ENCODE measurements at regions not wholly inside any gene's neighbourhood (a gene's known extent, or its start where the extent isn't known, plus 50 kb on each side); places are given as distances from the start of the nearest gene placed in this dataset.

- H3K27me3 ChIP-seq (ENCODE audit: control insufficient read depth, insufficient read depth, low read length): no peaks in the 10 kb centered on the region
- ChIA-PET CTCF (no interaction called here), POLR2A (ENCODE audit: unreplicated experiment) (no interaction called here)
- no peak overlapping the region for H4K8ac ChIP-seq (ENCODE audit: low read depth in 2 of 2, low read length in 2 of 2)
- no peak overlapping the region for H4K5ac ChIP-seq (ENCODE audit: low read depth, low read length)
- H2BK5ac ChIP-seq (ENCODE audit: low read depth, low read length, poor library complexity, severe bottlenecking): no peak overlapping the region
- no peak overlapping the region for H3K18ac ChIP-seq (ENCODE audit: low read depth, low read length)
- no peak overlapping the region for H3K14ac ChIP-seq (replicated peaks; ENCODE audit: low read depth, low read length)
- 0% methylated on average over 1 of the region's 6 CpGs; no CpG with 5 or more reads in 1 of the 2 experiments for WGBS, 2 experiments (ENCODE audit: extremely low coverage in 2 of 2, insufficient read length in 1 of 2)
- peaks cover 53% of the 10 kb centered on the region for H3K9me3 ChIP-seq (ENCODE audit: control insufficient read depth, insufficient read depth, low read length)
- H3K56ac ChIP-seq (ENCODE audit: extremely low read depth, insufficient read depth, low read length): no peak overlapping the region
- no peaks in the 10 kb centered on the region for H3K9me1 ChIP-seq (ENCODE audit: insufficient read depth, low read length)
- TF ChIP-seq POLR2A (IDR thresholded peaks at IDR 0.05; ENCODE audit: low read depth, low read length) (no peak), RCOR1 (IDR thresholded peaks at IDR 0.05; ENCODE audit: insufficient replicate concordance, low read length) (no peak), MXI1 (IDR thresholded peaks at IDR 0.05; ENCODE audit: borderline replicate concordance, low read depth, low read length) (no peak), BHLHE40 (IDR thresholded peaks at IDR 0.05; ENCODE audit: low read depth, low read length) (no peak), MAZ (IDR thresholded peaks at IDR 0.05; ENCODE audit: borderline replicate concordance, low read depth, low read length) (no peak), CEBPB (IDR thresholded peaks at IDR 0.05; ENCODE audit: low read depth, low read length) (no peak), RFX5 (IDR thresholded peaks at IDR 0.05; ENCODE audit: low read depth, low read length) (no peak), MAFK (IDR thresholded peaks at IDR 0.05; ENCODE audit: low read depth, low read length) (no peak)
- H3K36me3 ChIP-seq (ENCODE audit: control insufficient read depth, insufficient read depth, low read length): no peaks in the 10 kb centered on the region
- H3K27ac ChIP-seq (ENCODE audit: insufficient read depth, low read length): no peak overlapping the region
- no peak overlapping the region for H2BK20ac ChIP-seq (ENCODE audit: low read depth, low read length)
- no peak overlapping the region for H4K91ac ChIP-seq (ENCODE audit: insufficient read depth, low read depth, low read length)
- H3K4me2 ChIP-seq (ENCODE audit: low read depth, low read length): no peak overlapping the region
- H2BK120ac ChIP-seq (ENCODE audit: low read depth, low read length): no peak overlapping the region
- dilution Hi-C loops (cut with HindIII; ENCODE audit: low sequenced_read_pairs, unreplicated experiment): no loop called here
- H3K4ac ChIP-seq (ENCODE audit: low read depth, low read length): no peak overlapping the region
- no peaks in the 10 kb centered on the region for H4K20me1 ChIP-seq (ENCODE audit: insufficient read depth, low read length)
- no peak overlapping the region for H2BK15ac ChIP-seq (ENCODE audit: low read depth, low read length)
- DNase-seq (no peak), ATAC-seq (ENCODE audit: low read depth) (no peak)
- intact Hi-C loops (cut with micrococcal nuclease): no loop called here
- no peak overlapping the region for H2AFZ ChIP-seq (replicated peaks; ENCODE audit: low read length, poor library complexity)
- no peak overlapping the region for H3K9ac ChIP-seq (ENCODE audit: low read depth, low read length)
- BruUV-seq (replicated peaks): no TSS peak
- no peak overlapping the region for H3K4me3 ChIP-seq (ENCODE audit: insufficient read depth, low read depth, low read length)
- no peak overlapping the region for H2AK5ac ChIP-seq (ENCODE audit: low read depth, low read length)
- in situ Hi-C loops (cut with MboI; ENCODE audit: low sequenced_read_pairs): no loop called here
- H3K4me1 ChIP-seq (ENCODE audit: control insufficient read depth, insufficient read depth, low read length): no peaks in the 10 kb centered on the region
- no peak overlapping the region for H2AK9ac ChIP-seq (replicated peaks; ENCODE audit: low read depth, low read length, poor library complexity)
- no peaks in the 10 kb centered on the region for H3K79me1 ChIP-seq (ENCODE audit: low read depth in 1 of 2, low read length in 2 of 2)
- no peak overlapping the region for H3K23ac ChIP-seq (ENCODE audit: low read depth, low read length)
Measured at GRCh38 chr7:156386097-156386496, 254.5 kb upstream of the RNF32 start.
